ENCODE measurements at regions not wholly inside any gene's neighbourhood (a gene's known extent, or its start where the extent isn't known, plus 50 kb on each side); places are given as distances from the start of the nearest gene placed in this dataset.

GRCh38 chr7:92955081-92955480 is 118.7 kb upstream of the CDK6 start:
- WGBS, result 65% methylated on average over 6 of the region's 6 CpGs

More at GRCh38 chr7:92955081-92955480, 118.7 kb upstream of the CDK6 start:
- peaks cover 0 to 10% (median 3%) of the 10 kb centered on the region in 4 donors for H3K9me3 ChIP-seq (ENCODE audit: control insufficient read depth in 4 of 4, low read length in 3 of 4)
- no peak overlapping the region for H3K4me3 ChIP-seq (ENCODE audit: low read depth in 1 of 3, low read length in 3 of 3)
- H3K36me3 ChIP-seq (ENCODE audit: control insufficient read depth in 4 of 4, insufficient read depth in 3 of 4, low read depth in 1 of 4, low read length in 3 of 4), result no peaks in the 10 kb centered on the region
- no peaks in the 10 kb centered on the region for H3K27me3 ChIP-seq (ENCODE audit: control insufficient read depth in 4 of 4, insufficient read depth in 4 of 4, low read length in 3 of 4)
- H3K27ac ChIP-seq (ENCODE audit: low read depth in 1 of 2, low read length in 2 of 2), result no peak overlapping the region
- H3K4me1 ChIP-seq (ENCODE audit: control insufficient read depth in 4 of 4, insufficient read depth in 4 of 4, low read length in 3 of 4), result peaks cover 0 to 4% (median 0%) of the 10 kb centered on the region in 4 donors
- no peak for DNase-seq (ENCODE audit: low spot score)
- no peak overlapping the region for H3K9ac ChIP-seq (ENCODE audit: low read depth in 1 of 2, low read length in 2 of 2)
- no peak for TF ChIP-seq FOXA2 (IDR thresholded peaks at IDR 0.05)
- TF ChIP-seq JUND (IDR thresholded peaks at IDR 0.05), result no peak
- TF ChIP-seq REST (IDR thresholded peaks at IDR 0.05), result no peak
- no peak for TF ChIP-seq CTCF (IDR thresholded peaks at IDR 0.05; ENCODE audit: low read depth, low read length, missing input control)
- TF ChIP-seq HNF4A (conservative IDR thresholded peaks at IDR 0.05), result no peak
- no peak for TF ChIP-seq RAD21 (IDR thresholded peaks at IDR 0.05)
- TF ChIP-seq YY1 (IDR thresholded peaks at IDR 0.05), result no peak
- no peak for TF ChIP-seq EGR1 (IDR thresholded peaks at IDR 0.05; ENCODE audit: low read depth in 2 of 2)
- no peak for TF ChIP-seq ATF3 (IDR thresholded peaks at IDR 0.05)
- TF ChIP-seq GABPA (IDR thresholded peaks at IDR 0.05 in 1 of 2, conservative IDR thresholded peaks at IDR 0.05 in 1 of 2), result no peak
- TF ChIP-seq ZBTB33 (IDR thresholded peaks at IDR 0.05), result no peak
- TF ChIP-seq MAX (IDR thresholded peaks at IDR 0.05), result no peak
- no peak for TF ChIP-seq RXRA (IDR thresholded peaks at IDR 0.05)
- TF ChIP-seq TAF1 (conservative IDR thresholded peaks at IDR 0.05), result no peak
- TF ChIP-seq HNF4G (IDR thresholded peaks at IDR 0.05), result no peak

Data from liver (tissue), 8 donors.